Mucosa of descending colon (tissue), 3 donors: ENCODE measurements at regions not wholly inside any gene's neighbourhood (a gene's known extent, or its start where the extent isn't known, plus 50 kb on each side); places are given as distances from the start of the nearest gene placed in this dataset.

Experiments
- ATAC-seq: fragments of 200-7000 bp; cut with Tn5 transposase; one replicate; pipeline ENCODE4 v1.9.1; 2020; ENCODE audit warnings: mild to moderate bottlenecking, moderate library complexity
- DNase-seq, 3 donors: peaks; one replicate each; pipeline ENCODE4 v3.0.0-alpha.2; 2020
- H3K36me3 ChIP-seq: fragments of 200-600 bp; one replicate; pipeline ENCODE4 v1.8.0; 2021; ENCODE audit warnings: low read depth, mild to moderate bottlenecking
- H3K4me1 ChIP-seq: fragments of 200-600 bp; one replicate; pipeline ENCODE4 v1.8.0; 2021; ENCODE audit warnings: low read depth, mild to moderate bottlenecking
- H3K4me3 ChIP-seq: fragments of 200-600 bp; one replicate; pipeline ENCODE4 v1.8.0; 2021; ENCODE audit warnings: mild to moderate bottlenecking
- H3K9me3 ChIP-seq: fragments of 200-600 bp; one replicate; pipeline ENCODE4 v1.8.0; 2021; ENCODE audit warnings: mild to moderate bottlenecking
- CTCF ChIP-seq: fragments of 200-600 bp; IDR thresholded peaks from one replicate; pipeline ENCODE4 v1.8.0; 2022; ENCODE audit warnings: antibody characterized with exemption, mild to moderate bottlenecking
- intact Hi-C, 2 donors: fragments of 100-400 bp; cut with DNase I in 1 of 2; cut with micrococcal nuclease in 1 of 2; formaldehyde crosslinking; loops; one replicate each; pipeline versions ENCODE4 v1.11.0 to v1.11.1; 2022; cut with DNase I, micrococcal nuclease
- donor health status: DM: no; HTN: no; CAD: no; lungs with moderate emphysema.
- donor health status: DM: no; HTN: no; CAD: no.
- donor health status: DM: no; HTN: yes; CAD: no.

- H3K4me3 ChIP-seq = no peak overlapping the region
- ATAC-seq = no peak
- DNase-seq = no peak
- no peaks in the 10 kb centered on the region for H3K36me3 ChIP-seq
- H3K9me3 ChIP-seq = no peaks in the 10 kb centered on the region
- H3K4me1 ChIP-seq = no peaks in the 10 kb centered on the region
- intact Hi-C loops = no loop called here
- TF ChIP-seq CTCF = no peak
These were observed 250.5 kb upstream of the TLE3 start for GRCh38 chr15:70348226-70348543.

GRCh38 chr15:70347321-70348225 lies 249.9 kb upstream of the TLE3 start:
- no peak overlapping the region for H3K4me3 ChIP-seq
- DNase-seq (no peak), ATAC-seq (no peak)
- no peaks in the 10 kb centered on the region for H3K9me3 ChIP-seq
- intact Hi-C loops = no loop called here
- H3K4me1 ChIP-seq = no peaks in the 10 kb centered on the region
- H3K36me3 ChIP-seq = no peaks in the 10 kb centered on the region
- TF ChIP-seq CTCF = no peak

- intact Hi-C loops = no loop called here
- no peak overlapping the region for H3K4me3 ChIP-seq
- DNase-seq (no peak), ATAC-seq (no peak)
- no peaks in the 10 kb centered on the region for H3K4me1 ChIP-seq
- no peak for TF ChIP-seq CTCF
- no peaks in the 10 kb centered on the region for H3K36me3 ChIP-seq
- H3K9me3 ChIP-seq = no peaks in the 10 kb centered on the region
These were observed 247.7 kb upstream of the TLE3 start for GRCh38 chr15:70345251-70346019.

GRCh38 chr15:70344666-70345065 lies 246.9 kb upstream of the TLE3 start:
- Histone ChIP-seq H3K4me3 (no peak overlapping the region), H3K36me3 (no peaks in the 10 kb centered on the region), H3K9me3 (no peaks in the 10 kb centered on the region), H3K4me1 (no peaks in the 10 kb centered on the region)
- no peak for TF ChIP-seq CTCF
- DNase-seq = no peak
- ATAC-seq = peak; percentile 21
- intact Hi-C loops = no loop called here

GRCh38 chr15:70343961-70344621 lies 246.4 kb upstream of the TLE3 start:
- no peak for DNase-seq
- H3K36me3 ChIP-seq = no peaks in the 10 kb centered on the region
- ATAC-seq = no peak
- H3K9me3 ChIP-seq = no peaks in the 10 kb centered on the region
- intact Hi-C loops = no loop called here
- no peaks in the 10 kb centered on the region for H3K4me1 ChIP-seq
- H3K4me3 ChIP-seq = no peak overlapping the region
- TF ChIP-seq CTCF = no peak
